GM12864 (cell line): ENCODE measurements at regions not wholly inside any gene's neighbourhood (a gene's known extent, or its start where the extent isn't known, plus 50 kb on each side); places are given as distances from the start of the nearest gene placed in this dataset.

Experiments
- DNase-seq: peaks from one replicate; pipeline ENCODE4 v3.0.0-alpha.2; 2011; ENCODE audit warnings: low read depth
- H3K4me3 ChIP-seq: 2 replicates; pipeline ENCODE4 v1.5.1; 2011; ENCODE audit warnings: mild to moderate bottlenecking, low read depth, low read length, control low read depth
- TF ChIP-seq, protein P1 (sequence below): IDR thresholded peaks from 2 replicates; pipeline ENCODE4 v1.5.1; 2011; ENCODE audit warnings: low read depth, mild to moderate bottlenecking, moderate library complexity, low read length, control low read depth, inconsistent platforms; ENCODE audit errors: missing control alignments

DNA sequence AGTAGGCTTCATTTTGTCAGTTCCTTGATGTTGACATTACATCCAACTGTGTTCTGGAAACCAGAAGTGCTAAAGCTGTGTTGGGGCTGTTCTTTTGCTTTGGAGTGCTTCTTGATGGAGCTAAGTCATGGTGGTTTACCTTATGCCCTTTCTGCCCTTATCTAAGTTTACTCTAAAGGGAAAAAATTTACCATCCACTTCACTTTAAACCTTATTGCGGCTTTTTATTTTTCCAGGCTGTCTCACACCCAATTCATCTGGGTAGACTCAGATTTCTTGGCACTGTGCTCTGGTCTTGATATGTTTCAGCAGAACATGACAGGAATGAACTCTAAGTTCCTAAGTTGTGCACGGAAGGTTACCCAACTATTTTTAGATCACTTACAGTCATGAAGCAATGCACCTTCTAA, 104.7 kb upstream of the TTC29 start:
- TF ChIP-seq, protein P1, sequence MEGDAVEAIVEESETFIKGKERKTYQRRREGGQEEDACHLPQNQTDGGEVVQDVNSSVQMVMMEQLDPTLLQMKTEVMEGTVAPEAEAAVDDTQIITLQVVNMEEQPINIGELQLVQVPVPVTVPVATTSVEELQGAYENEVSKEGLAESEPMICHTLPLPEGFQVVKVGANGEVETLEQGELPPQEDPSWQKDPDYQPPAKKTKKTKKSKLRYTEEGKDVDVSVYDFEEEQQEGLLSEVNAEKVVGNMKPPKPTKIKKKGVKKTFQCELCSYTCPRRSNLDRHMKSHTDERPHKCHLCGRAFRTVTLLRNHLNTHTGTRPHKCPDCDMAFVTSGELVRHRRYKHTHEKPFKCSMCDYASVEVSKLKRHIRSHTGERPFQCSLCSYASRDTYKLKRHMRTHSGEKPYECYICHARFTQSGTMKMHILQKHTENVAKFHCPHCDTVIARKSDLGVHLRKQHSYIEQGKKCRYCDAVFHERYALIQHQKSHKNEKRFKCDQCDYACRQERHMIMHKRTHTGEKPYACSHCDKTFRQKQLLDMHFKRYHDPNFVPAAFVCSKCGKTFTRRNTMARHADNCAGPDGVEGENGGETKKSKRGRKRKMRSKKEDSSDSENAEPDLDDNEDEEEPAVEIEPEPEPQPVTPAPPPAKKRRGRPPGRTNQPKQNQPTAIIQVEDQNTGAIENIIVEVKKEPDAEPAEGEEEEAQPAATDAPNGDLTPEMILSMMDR: no peak
- no peak for DNase-seq

GRCh38 chr4:147052361-147052760, 106.7 kb upstream of the TTC29 start:
- no peak overlapping the region for H3K4me3 ChIP-seq
- TF ChIP-seq, protein P1: no peak
- DNase-seq: no peak

More for the DNA sequence above, 104.7 kb upstream of the TTC29 start:
- H3K4me3 ChIP-seq: no peak overlapping the region

- no peak for DNase-seq
- TF ChIP-seq, protein P1: no peak
- H3K4me3 ChIP-seq: no peak overlapping the region
Observed at GRCh38 chr4:147054228-147054872, 108.7 kb upstream of the TTC29 start.

DNA sequence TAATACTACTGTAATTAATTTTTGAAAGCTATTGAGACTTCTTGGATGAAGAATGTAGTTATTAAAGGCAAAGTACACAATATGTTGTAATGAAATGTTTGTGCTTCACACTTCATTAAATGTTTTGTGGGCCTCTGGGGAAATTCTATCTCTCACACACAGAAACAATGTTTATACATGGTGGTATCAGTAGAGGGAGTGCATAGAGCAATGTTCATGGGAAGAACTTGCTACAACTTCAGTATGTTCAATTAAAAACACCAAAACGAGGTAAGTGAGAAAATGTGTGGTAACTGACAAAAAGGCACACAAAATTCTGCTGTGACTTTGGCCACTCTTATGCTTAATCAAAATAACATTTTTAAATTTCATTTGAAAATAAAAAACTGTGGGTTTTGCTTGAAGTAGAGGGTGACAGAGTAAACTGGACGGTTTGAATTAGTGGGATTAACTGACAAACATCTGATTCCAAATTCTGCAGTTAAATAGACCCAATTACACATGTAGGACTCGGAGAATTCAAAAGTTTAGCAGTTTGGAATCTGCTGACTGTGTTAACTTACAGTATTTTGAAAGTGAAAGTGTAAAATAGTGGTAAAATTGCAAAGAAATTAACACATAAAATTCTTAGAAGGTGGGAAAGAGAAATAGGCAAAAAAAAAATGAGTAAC, 111.4 kb upstream of the TTC29 start:
- no peak for DNase-seq
- TF ChIP-seq, protein P1: no peak
- no peak overlapping the region; the same call in 1 of the 2 replicates for H3K4me3 ChIP-seq

DNA sequence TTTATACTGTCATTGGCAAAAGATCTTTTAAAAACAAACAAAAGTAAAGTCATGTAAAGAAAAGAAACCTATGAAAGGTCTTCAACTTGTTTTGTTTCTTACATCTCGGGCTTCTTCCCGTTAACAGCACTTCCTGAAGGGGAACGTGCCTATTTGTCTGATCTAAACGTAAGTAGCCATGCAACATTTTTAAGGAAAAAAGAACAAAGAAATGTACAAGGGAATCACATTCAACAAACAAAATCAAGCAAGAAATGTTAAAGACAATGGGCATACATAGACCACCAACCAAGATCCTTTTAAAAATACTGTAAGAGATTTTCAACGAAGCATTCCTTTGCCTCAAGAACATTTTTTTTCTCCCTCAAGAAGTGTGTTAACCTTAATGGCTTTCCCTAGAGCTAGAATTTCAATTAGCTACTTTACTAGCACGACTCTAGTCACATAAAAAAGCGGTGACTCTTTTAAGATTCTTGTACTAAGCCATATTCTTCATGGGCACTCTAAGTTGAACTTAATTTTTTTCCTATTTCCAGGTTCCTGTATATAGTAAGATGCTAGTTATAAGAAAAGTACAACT, 112.0 kb upstream of the TTC29 start:
- DNase-seq: no peak
- TF ChIP-seq, protein P1: no peak
- H3K4me3 ChIP-seq: peak overlapping the region; percentile 31; the same call in 1 of the 2 replicates

DNA sequence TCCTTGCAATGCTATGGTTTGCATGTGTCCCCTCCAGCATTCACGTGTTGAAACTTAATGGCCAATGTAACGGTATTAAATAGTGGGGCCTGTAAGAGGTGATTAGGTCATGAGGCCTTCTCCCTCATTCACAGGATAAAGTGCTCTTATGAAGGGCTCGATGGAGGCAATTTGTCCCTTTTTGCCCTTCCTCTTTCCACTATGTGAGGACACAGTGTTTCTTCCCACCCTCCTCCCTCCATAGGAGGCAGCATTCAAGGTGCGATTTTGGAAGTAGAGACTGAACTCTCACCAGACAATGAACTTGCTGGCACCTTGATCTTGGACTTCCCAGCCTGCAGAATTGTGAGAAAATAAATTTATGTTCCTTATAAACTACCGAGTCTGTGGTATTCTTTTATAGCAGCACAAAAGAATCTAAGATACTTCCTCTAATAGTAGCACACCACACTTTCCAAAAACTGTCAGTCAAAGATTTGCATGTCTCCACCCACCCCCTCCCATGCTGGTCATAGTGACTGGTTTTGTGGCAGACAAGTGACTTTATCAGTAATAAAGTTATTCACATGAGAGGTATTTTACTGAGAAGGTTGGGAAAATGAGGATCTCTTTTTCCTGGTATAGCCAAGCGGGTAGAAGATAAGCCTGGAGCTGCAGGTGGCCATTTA, 113.5 kb upstream of the TTC29 start:
- TF ChIP-seq, protein P1: no peak
- no peak for DNase-seq

More for the DNA sequence above, 113.5 kb upstream of the TTC29 start:
- no peak overlapping the region for H3K4me3 ChIP-seq
